LNCaP clone FGC (cell line): ENCODE measurements at regions not wholly inside any gene's neighbourhood (a gene's known extent, or its start where the extent isn't known, plus 50 kb on each side); places are given as distances from the start of the nearest gene placed in this dataset.
"Not testable (repeated sequence)": the region's sequence is repeated elsewhere in the genome, so short reads cannot be mapped to it uniquely, and the experiment has no call there.

Experiments used
- DNase-seq: peaks from one replicate; pipeline ENCODE4 v3.0.0-alpha.2; 2011; ENCODE audit warnings: low read depth
- H3K4me3 ChIP-seq: 2 replicates; pipeline ENCODE4 v1.5.1; 2011; ENCODE audit warnings: mild to moderate bottlenecking, low read depth, low read length, control low read depth
- CTCF ChIP-seq: IDR thresholded peaks from 2 replicates; pipeline ENCODE4 v1.5.1; 2012; ENCODE audit warnings: mild to moderate bottlenecking; ENCODE audit not compliant: control insufficient read depth, insufficient read depth; ENCODE audit errors: extremely low read depth

GRCh38 chr13:78867655-78868054 is 208.7 kb upstream of the OBI1 start:
- DNase-seq: no peak
- no peak overlapping the region for H3K4me3 ChIP-seq
- no peak for TF ChIP-seq CTCF

DNA sequence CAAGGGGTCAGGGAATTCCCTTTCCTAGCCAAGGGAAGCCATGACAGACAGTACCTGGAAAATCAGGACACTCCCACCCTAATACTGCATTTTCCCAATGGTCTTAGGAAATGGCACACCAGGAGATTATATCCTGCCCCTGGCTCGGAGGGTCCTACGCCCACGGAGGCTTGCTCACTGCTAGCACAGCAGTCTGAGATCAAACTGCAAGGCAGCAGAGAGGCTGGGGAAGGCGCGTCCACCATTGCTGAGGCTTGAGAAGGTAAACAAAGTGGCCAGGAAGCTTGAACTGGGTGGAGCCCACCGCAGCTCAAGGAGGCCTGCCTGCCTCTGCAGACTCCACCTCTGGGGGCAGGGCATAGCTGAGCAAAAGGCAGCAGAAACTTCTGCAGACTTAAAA is 207.1 kb upstream of the OBI1 start:
- H3K4me3 ChIP-seq, DNase-seq: not testable (repeated sequence)

GRCh38 chr13:78862446-78862845 is 203.5 kb upstream of the OBI1 start:
- TF ChIP-seq CTCF: no peak

DNA sequence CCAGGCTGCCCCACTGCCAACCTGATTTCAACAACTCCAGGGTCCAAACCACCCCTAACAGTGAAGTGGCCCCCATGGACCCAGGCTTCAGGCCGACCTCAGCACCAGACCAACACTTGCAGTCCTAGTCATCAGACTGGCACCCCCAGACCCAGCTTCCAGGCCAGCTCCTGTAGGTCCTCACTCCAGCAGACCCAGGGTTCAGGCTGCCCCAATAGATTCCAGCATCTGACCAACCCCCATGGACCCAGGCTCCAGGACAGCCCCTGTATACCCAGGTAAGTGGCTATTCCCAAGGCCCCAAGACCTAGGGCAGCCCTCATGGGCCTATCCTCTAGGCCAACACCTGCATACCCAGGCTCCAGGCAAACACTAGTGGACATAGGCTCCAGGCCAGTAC is 193.8 kb upstream of the OBI1 start:
- DNase-seq: no peak
- TF ChIP-seq CTCF: no peak
- H3K4me3 ChIP-seq: no peak overlapping the region

More at GRCh38 chr13:78862446-78862845, 203.5 kb upstream of the OBI1 start:
- no peak overlapping the region for H3K4me3 ChIP-seq
- DNase-seq: no peak

DNA sequence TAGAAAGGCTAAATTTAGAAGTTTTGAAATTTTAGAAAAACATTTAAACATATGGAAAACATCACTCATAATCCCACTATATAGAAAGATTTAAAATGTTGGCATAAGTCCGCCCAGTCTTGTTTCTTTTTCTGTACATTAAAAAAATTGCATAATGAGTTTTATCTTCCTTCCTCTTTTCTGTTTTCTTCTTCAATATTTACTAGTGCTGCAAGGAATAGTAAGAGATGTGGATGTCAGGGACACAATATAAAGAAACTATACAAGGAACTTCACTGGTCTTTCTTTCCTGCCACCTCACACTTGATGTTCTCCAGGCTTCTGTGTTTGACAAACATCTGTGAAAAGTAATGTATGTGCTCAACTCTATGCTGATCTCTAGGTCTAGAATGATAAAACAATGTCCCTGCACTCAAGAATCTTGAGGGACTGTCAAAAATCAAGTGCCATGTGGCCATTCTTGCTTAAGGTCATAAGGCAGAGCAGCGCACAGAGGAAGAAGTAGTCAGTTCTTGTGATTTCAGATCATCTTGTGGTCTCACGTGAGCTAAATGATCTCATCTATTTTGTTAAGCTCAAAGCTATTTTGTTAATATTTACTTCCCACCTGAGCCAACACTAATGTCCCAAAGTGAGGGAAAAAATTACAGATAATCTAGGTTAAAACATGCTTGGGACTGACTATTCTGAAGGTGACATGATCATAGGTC is 186.9 kb upstream of the OBI1 start:
- no peak overlapping the region for H3K4me3 ChIP-seq
- no peak for DNase-seq
- no peak for TF ChIP-seq CTCF

DNA sequence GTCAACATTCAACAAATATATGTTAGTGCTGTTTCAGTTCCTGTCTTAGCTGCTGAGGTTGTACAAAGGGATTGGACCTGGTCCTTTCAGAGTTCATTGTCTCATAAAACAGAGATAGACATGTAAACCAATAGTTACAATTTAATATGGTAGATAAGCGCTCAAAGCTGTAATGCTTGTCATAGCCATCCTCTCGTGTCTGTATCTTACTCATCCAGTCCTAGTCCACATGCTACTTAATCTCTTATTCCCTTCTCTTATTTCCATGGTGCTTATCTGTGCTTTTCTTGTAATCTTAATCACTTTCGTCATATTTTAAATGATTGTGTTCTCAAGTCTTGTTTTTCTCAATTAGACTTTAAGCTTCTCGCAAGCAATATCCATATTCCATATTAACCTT is 185.2 kb upstream of the OBI1 start:
- TF ChIP-seq CTCF: no peak
- DNase-seq: no peak
- H3K4me3 ChIP-seq: no peak overlapping the region

DNA sequence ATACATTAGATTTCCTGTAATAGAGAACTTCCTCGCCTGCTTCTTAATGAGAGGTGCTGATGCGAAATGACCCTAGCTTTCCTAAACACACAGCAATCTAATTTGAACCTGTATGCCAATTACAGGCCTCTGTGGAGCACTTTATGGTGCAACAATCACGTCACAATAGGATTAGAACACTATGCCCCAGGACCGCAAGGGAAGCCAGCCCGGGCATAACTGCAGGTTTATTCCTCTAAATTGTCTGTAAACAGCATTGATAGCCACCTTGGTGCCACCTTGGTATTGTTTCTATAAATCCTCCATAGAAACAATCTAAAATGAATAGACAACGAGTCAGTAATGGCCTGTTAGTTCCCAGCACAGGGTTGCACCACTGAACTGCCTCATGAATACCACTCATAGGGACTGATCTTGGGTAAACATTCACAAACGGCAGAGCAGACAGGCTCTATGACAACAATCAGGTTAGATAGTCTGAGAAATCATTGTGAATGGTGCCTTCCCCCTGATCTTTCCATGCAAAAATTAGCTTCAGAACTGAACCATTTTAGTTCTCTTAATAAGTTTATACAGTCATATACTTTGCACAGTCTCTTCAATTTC is 182.5 kb upstream of the OBI1 start:
- no peak overlapping the region for H3K4me3 ChIP-seq
- DNase-seq: no peak
- TF ChIP-seq CTCF: no peak
